Epithelial cell of proximal tubule (primary cell): ENCODE measurements at regions not wholly inside any gene's neighbourhood (a gene's known extent, or its start where the extent isn't known, plus 50 kb on each side); places are given as distances from the start of the nearest gene placed in this dataset.

Experiments used
- DNase-seq: peaks from one replicate; pipeline ENCODE4 v3.0.0-alpha.2; 2011; ENCODE audit warnings: low read depth
- H3K4me3 ChIP-seq: 2 replicates; pipeline ENCODE4 v1.5.1; 2011; ENCODE audit warnings: low read depth, mild to moderate bottlenecking, low read length
- CTCF ChIP-seq: conservative IDR thresholded peaks from 2 replicates; pipeline ENCODE4 v1.5.1; 2012; ENCODE audit warnings: low read depth, mild to moderate bottlenecking, low read length

GRCh38 chr10:90041585-90041984, 340.2 kb downstream of the KIF20B start:
- DNase-seq, result no peak
- H3K4me3 ChIP-seq, result no peak overlapping the region
- TF ChIP-seq CTCF, result no peak

DNA sequence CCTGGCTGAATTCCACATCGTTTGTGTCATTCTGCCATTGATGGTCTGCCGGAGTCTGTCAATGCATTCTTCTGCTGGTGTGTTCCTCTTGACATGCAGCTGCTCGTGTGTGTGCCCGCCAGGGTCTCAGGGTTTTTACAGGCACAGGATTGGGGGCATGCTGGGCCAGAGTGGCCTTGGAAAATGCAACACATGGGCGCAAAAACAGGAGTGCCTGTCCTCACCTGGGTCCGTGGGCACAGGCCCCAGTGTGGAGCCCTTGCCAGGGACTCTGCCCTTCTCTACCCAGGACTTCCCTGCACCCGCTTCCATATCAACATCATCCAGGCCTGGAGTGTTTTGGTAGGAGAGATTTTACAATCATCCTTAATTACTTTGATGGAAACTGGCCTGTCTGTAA, 340.7 kb downstream of the KIF20B start:
- H3K4me3 ChIP-seq, result no peak overlapping the region
- no peak for DNase-seq
- no peak for TF ChIP-seq CTCF

- no peak for DNase-seq
- TF ChIP-seq CTCF, result no peak
- no peak overlapping the region for H3K4me3 ChIP-seq
These were observed 345.9 kb downstream of the KIF20B start for GRCh38 chr10:90047243-90047729.

DNA sequence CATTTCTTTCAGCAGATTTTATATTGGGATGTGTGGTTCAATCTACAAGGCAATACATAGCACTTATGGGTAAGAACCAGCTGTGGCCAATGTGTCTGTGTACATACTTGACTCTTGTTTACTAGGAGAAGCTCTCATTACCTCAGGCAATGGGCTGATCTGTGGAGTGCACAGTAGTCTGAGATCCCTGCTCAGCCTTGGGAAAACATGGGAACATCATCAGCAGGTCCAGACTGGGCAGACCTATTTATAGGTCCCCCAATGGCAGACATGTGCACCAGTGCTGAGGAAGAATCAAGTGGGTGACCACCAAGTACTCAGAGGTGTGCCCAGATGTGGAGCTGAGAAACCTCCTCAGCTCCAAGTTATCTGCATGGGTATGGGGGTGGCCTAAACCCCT, 349.7 kb downstream of the KIF20B start:
- DNase-seq, result no peak
- TF ChIP-seq CTCF, result no peak
- H3K4me3 ChIP-seq, result no peak overlapping the region

DNA sequence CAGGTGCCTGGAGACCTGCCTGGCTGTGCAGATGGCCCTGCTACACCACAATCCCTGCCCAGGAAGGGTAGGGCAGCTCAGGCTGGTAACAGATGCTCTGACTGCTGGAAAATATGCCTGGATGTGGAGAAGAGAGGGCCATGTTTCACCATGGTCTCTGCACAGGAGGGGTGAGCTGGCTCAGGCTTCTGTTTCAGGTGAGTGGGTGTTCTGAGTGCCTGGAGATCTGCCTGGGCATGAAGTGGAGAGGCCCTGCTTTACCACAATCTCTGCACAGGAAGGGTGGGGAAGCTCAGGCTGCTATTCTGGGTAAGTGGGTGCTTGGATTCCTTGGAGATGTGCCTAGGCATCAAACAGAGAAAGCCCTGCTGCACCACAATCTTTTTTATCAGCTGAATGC, 350.1 kb downstream of the KIF20B start:
- H3K4me3 ChIP-seq, result no peak overlapping the region
- DNase-seq, result no peak
- no peak for TF ChIP-seq CTCF

- no peak overlapping the region for H3K4me3 ChIP-seq
- no peak for TF ChIP-seq CTCF
- DNase-seq, result no peak
These were observed 361.4 kb downstream of the KIF20B start for GRCh38 chr10:90062786-90063185.

DNA sequence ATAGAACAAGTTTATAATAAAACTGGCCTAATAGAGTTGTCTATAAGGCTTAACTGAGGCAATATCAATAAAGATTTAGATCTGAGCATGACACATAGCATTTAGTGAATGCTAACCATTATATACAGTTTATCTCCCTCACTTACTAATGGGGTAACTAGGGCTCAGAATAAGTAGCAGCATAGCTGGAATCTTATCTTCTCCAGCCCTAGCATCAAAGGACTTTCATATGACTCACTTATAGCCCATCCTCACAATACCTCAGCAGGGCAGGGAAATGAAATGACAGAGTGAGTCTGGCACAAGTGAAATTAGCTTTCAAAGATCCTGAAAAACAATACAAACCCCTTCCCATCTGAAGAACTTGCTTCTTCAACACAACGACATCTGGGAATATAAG, 362.9 kb downstream of the KIF20B start:
- no peak for DNase-seq
- no peak overlapping the region for H3K4me3 ChIP-seq
- TF ChIP-seq CTCF, result no peak
